GM18498 (cell line): ENCODE measurements at regions not wholly inside any gene's neighbourhood (a gene's known extent, or its start where the extent isn't known, plus 50 kb on each side); places are given as distances from the start of the nearest gene placed in this dataset.
"Not testable (repeated sequence)": the region's sequence is repeated elsewhere in the genome, so short reads cannot be mapped to it uniquely, and the experiment has no call there.

Experiments
- ATAC-seq: cut with Tn5 transposase; IDR thresholded peaks from one replicate; pipeline ENCODE4 v1.9.1; 2021; ENCODE audit warnings: mild to moderate bottlenecking, moderate library complexity; ENCODE audit not compliant: unreplicated experiment

GRCh38 chr18:2139691-2140090 lies 431.6 kb downstream of the METTL4 start:
- no peak for ATAC-seq

- no peak for ATAC-seq
Measured at GRCh38 chr18:2143636-2144035, 427.7 kb downstream of the METTL4 start.

GRCh38 chr18:2144811-2145210 lies 426.5 kb downstream of the METTL4 start:
- ATAC-seq = no peak

GRCh38 chr18:2146092-2146491 lies 425.2 kb downstream of the METTL4 start:
- ATAC-seq = no peak

GRCh38 chr18:2146754-2147153 lies 424.6 kb downstream of the METTL4 start:
- ATAC-seq = no peak

- ATAC-seq = no peak
Measured at GRCh38 chr18:2147476-2148230, 423.7 kb downstream of the METTL4 start.

- ATAC-seq = no peak
Measured at GRCh38 chr18:2148823-2149222, 422.5 kb downstream of the METTL4 start.

GRCh38 chr18:2150566-2150965 lies 420.7 kb downstream of the METTL4 start:
- ATAC-seq = no peak

GRCh38 chr18:2154278-2154677 lies 417.0 kb downstream of the METTL4 start:
- ATAC-seq = no peak

GRCh38 chr18:2164644-2165550 lies 406.4 kb downstream of the METTL4 start:
- ATAC-seq = no peak

- not testable (repeated sequence) for ATAC-seq
Measured at GRCh38 chr18:2166876-2167275, 404.4 kb downstream of the METTL4 start.

- no peak for ATAC-seq
Measured at GRCh38 chr18:2168022-2168421, 403.3 kb downstream of the METTL4 start.

- ATAC-seq = no peak
Measured at GRCh38 chr18:2169656-2170055, 401.6 kb downstream of the METTL4 start.

- no peak for ATAC-seq
Measured at GRCh38 chr18:2171840-2172625, 399.3 kb downstream of the METTL4 start.

GRCh38 chr18:2172881-2173280 lies 398.4 kb downstream of the METTL4 start:
- no peak for ATAC-seq

GRCh38 chr18:2173486-2173885 lies 397.8 kb downstream of the METTL4 start:
- ATAC-seq = no peak

- no peak for ATAC-seq
Measured at GRCh38 chr18:2178036-2178435, 393.3 kb downstream of the METTL4 start.

GRCh38 chr18:2179498-2180183 lies 391.7 kb downstream of the METTL4 start:
- no peak for ATAC-seq

GRCh38 chr18:2180586-2180985 lies 390.7 kb downstream of the METTL4 start:
- ATAC-seq = no peak

- no peak for ATAC-seq
Measured at GRCh38 chr18:2183432-2183831, 387.9 kb downstream of the METTL4 start.

GRCh38 chr18:2186967-2187366 lies 384.3 kb downstream of the METTL4 start:
- no peak for ATAC-seq
